ENCODE measurements at regions not wholly inside any gene's neighbourhood (a gene's known extent, or its start where the extent isn't known, plus 50 kb on each side); places are given as distances from the start of the nearest gene placed in this dataset.
A peak's percentile ranks its signal among the peaks of the same experiment; 100 is the strongest.

DNA sequence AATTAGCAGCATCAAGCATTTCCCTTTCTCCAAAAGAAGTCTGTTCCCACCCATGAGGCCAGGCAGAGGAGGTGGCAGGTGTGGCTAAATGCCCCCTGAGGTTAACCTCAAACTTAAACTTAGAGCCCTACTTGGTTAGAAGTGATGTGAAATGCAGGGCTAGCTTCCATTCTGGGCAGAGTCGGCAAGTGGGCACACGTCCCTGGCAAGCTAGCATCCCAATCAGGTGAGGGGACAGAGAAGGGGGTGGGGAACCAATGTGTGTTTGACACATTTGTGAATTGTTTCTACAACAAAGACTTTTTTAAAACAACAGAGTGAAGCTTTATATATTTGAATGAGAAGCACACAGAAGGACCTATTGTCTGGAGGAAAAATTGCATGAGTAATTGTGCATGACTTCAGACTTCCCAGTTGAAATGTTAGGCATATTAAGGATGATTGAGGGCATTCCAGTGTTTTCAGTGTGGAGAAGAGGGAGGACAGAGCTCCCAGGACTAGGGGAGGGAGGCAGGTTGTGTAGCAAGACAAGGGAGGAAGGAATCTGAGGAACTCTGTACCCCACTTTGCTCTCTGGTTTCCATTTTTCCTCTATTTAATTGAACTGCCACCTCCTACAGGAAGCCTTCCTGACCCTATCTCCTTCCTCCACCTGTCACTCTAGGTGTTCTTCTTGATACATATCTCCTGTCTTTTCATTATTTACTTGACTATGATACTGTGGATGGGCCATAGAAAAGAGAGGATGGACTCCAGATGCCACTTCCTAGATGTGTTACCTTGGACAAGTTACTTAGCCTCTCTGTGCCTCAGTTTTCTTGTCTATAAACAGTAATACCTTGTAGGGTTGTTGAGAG lies 83.3 kb upstream of the PICALM start:
- peak; percentile 39; the same call in 1 of the 2 replicates for TF ChIP-seq NFIC (IDR thresholded peaks at IDR 0.05)
- no peak for TF ChIP-seq TAF1 (IDR thresholded peaks at IDR 0.05; ENCODE audit: low read depth)
- TF ChIP-seq ZBTB7A (IDR thresholded peaks at IDR 0.05; ENCODE audit: low read depth), result no peak
- peak; percentile 74; the same call in 1 of the 2 replicates for TF ChIP-seq TEAD4 (IDR thresholded peaks at IDR 0.05)
- TF ChIP-seq, protein P1, sequence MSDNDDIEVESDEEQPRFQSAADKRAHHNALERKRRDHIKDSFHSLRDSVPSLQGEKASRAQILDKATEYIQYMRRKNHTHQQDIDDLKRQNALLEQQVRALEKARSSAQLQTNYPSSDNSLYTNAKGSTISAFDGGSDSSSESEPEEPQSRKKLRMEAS (IDR thresholded peaks at IDR 0.05), result no peak
- no peak for TF ChIP-seq TCF12 (IDR thresholded peaks at IDR 0.05; ENCODE audit: low read depth)
- TF ChIP-seq EP300 (IDR thresholded peaks at IDR 0.05; ENCODE audit: borderline replicate concordance), result peak; percentile 47

DNA sequence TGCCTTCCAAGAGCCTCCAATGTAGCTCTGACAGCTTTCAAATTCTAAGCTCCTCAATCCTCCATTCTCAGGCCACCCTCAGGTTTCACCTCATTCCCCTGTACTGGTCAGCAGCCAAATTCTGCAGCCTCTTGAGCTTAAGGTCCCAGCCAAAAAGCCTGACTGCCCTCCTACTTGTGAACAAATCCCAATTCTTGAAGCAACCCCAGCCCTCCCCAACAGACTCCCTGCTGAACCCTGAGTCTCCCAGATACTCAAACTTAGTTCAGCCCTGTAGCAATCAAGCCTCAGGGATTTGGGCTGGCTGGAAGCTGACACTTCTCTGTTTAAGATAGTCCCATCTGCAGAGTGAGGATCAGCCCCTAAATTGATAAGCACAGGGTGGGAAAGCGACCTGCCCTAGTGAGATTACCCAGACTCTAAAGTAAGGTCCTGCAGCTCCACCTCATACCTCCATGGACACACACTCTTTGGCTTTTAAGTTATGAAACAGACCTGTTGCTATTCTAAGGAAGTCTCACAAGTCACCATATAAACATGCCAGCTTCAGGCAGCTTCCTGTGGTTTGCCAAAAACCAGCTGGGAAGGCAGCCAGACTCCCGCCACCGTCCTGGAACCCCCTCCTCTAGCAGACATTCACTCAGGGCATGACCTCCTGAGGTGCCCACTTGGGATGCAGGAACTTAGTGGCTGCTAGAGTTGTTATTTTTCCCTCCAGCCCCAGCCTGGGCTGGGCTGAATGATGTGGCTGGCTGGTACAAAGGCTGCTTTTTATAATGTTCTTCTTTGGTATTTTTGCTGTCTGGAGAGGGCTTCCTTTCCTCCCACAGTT lies 82.5 kb upstream of the PICALM start:
- no peak for TF ChIP-seq TAF1 (IDR thresholded peaks at IDR 0.05; ENCODE audit: low read depth)

DNA sequence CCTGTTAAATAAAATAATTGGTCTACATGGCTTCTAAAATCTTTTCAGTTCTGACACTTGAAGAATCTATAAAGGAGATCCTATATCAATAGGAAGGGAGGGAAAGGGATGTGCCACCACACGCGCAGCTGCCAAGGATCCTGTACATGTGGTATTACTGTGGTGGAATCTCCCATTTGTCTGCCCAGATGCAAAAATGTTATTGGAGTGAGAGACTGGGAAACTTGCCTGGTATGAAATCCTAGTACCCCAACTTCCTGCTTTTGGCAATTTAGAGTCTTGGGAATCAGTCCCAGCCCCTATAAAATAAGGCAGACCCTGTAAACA lies 81.9 kb upstream of the PICALM start:
- no peak for TF ChIP-seq YY1 (IDR thresholded peaks at IDR 0.05; ENCODE audit: low read depth)
- no peak for TF ChIP-seq TCF12 (IDR thresholded peaks at IDR 0.05; ENCODE audit: low read depth)
- TF ChIP-seq, protein P2, sequence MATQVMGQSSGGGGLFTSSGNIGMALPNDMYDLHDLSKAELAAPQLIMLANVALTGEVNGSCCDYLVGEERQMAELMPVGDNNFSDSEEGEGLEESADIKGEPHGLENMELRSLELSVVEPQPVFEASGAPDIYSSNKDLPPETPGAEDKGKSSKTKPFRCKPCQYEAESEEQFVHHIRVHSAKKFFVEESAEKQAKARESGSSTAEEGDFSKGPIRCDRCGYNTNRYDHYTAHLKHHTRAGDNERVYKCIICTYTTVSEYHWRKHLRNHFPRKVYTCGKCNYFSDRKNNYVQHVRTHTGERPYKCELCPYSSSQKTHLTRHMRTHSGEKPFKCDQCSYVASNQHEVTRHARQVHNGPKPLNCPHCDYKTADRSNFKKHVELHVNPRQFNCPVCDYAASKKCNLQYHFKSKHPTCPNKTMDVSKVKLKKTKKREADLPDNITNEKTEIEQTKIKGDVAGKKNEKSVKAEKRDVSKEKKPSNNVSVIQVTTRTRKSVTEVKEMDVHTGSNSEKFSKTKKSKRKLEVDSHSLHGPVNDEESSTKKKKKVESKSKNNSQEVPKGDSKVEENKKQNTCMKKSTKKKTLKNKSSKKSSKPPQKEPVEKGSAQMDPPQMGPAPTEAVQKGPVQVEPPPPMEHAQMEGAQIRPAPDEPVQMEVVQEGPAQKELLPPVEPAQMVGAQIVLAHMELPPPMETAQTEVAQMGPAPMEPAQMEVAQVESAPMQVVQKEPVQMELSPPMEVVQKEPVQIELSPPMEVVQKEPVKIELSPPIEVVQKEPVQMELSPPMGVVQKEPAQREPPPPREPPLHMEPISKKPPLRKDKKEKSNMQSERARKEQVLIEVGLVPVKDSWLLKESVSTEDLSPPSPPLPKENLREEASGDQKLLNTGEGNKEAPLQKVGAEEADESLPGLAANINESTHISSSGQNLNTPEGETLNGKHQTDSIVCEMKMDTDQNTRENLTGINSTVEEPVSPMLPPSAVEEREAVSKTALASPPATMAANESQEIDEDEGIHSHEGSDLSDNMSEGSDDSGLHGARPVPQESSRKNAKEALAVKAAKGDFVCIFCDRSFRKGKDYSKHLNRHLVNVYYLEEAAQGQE (IDR thresholded peaks at IDR 0.05; ENCODE audit: low read depth), result no peak
- no peak for TF ChIP-seq TEAD4 (IDR thresholded peaks at IDR 0.05)
- TF ChIP-seq NFIC (IDR thresholded peaks at IDR 0.05), result no peak
- TF ChIP-seq, protein P3, sequence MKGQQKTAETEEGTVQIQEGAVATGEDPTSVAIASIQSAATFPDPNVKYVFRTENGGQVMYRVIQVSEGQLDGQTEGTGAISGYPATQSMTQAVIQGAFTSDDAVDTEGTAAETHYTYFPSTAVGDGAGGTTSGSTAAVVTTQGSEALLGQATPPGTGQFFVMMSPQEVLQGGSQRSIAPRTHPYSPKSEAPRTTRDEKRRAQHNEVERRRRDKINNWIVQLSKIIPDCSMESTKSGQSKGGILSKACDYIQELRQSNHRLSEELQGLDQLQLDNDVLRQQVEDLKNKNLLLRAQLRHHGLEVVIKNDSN (IDR thresholded peaks at IDR 0.05), result no peak
- TF ChIP-seq ZBTB7A (IDR thresholded peaks at IDR 0.05; ENCODE audit: low read depth), result no peak
- no peak for TF ChIP-seq EP300 (IDR thresholded peaks at IDR 0.05; ENCODE audit: borderline replicate concordance)
- TF ChIP-seq FOXM1 (IDR thresholded peaks at IDR 0.05; ENCODE audit: borderline replicate concordance, low read depth), result no peak

DNA sequence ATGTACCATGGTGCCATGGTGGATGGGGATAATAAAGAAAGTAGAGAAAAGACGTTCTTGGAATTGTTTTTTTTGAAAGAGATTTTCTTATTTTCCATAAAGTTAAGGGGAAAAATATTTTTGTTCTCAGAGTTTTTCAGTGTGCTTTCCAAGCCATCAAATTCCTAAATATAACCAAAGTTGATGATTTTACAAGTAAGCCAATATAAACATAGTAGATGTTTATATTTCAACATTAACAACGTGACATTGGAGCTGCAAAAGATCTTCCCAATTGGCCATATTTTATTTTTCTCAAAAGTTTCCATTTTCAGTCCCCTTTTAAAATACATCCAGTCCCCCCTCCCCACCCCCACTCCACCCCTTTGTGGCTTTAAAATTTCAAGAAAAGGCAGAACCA lies 80.9 kb upstream of the PICALM start:
- TF ChIP-seq TAF1 (IDR thresholded peaks at IDR 0.05; ENCODE audit: low read depth) (no peak), EP300 (IDR thresholded peaks at IDR 0.05; ENCODE audit: borderline replicate concordance) (no peak), EGR1 (IDR thresholded peaks at IDR 0.05) (no peak), RAD21 (IDR thresholded peaks at IDR 0.05; ENCODE audit: low read depth) (no peak), ZBTB7A (IDR thresholded peaks at IDR 0.05; ENCODE audit: low read depth) (no peak), NFIC (IDR thresholded peaks at IDR 0.05) (no peak), CEBPB (IDR thresholded peaks at IDR 0.05) (no peak), TEAD4 (IDR thresholded peaks at IDR 0.05) (no peak), FOXM1 (IDR thresholded peaks at IDR 0.05; ENCODE audit: borderline replicate concordance, low read depth) (no peak), CREB1 (IDR thresholded peaks at IDR 0.05; ENCODE audit: low read depth) (no peak), YY1 (IDR thresholded peaks at IDR 0.05; ENCODE audit: low read depth) (no peak)
- TF ChIP-seq, protein P1 (IDR thresholded peaks at IDR 0.05), result no peak
- TF ChIP-seq, protein P3 (IDR thresholded peaks at IDR 0.05), result no peak
- TF ChIP-seq, protein P2 (IDR thresholded peaks at IDR 0.05; ENCODE audit: low read depth), result no peak

DNA sequence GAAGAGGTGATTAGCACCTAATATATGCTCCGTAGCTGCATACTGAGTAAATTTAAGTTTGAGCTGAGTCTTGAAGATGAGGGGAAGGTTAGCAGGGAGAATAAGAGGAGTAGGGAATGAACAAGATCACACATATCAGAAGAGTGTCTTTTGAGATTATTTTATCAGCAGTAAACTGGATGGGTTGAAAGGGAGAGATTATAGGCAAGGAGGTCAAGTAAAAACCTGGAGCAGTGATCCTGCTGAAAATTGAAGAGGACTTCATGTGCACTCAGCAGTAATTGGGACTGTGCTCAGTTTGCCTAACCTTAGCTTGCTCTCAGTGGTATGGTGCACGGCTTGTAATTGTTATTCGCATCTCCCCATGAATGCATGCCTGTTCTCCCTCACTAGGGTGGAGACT lies 79.5 kb upstream of the PICALM start:
- TF ChIP-seq, protein P3 (IDR thresholded peaks at IDR 0.05), result no peak
- TF ChIP-seq, protein P2 (IDR thresholded peaks at IDR 0.05; ENCODE audit: low read depth), result no peak
- TF ChIP-seq TEAD4 (IDR thresholded peaks at IDR 0.05), result no peak
- TF ChIP-seq, protein P1 (IDR thresholded peaks at IDR 0.05), result no peak
- no peak for TF ChIP-seq TCF12 (IDR thresholded peaks at IDR 0.05; ENCODE audit: low read depth)
- TF ChIP-seq RAD21 (IDR thresholded peaks at IDR 0.05; ENCODE audit: low read depth), result no peak
- TF ChIP-seq TAF1 (IDR thresholded peaks at IDR 0.05; ENCODE audit: low read depth), result no peak
- TF ChIP-seq YY1 (IDR thresholded peaks at IDR 0.05; ENCODE audit: low read depth), result no peak
- no peak for TF ChIP-seq CEBPB (IDR thresholded peaks at IDR 0.05)
- TF ChIP-seq EGR1 (IDR thresholded peaks at IDR 0.05), result no peak
- TF ChIP-seq FOXM1 (IDR thresholded peaks at IDR 0.05; ENCODE audit: borderline replicate concordance, low read depth), result no peak
- no peak for TF ChIP-seq CREB1 (IDR thresholded peaks at IDR 0.05; ENCODE audit: low read depth)
- TF ChIP-seq NFIC (IDR thresholded peaks at IDR 0.05), result no peak
- no peak for TF ChIP-seq ZBTB7A (IDR thresholded peaks at IDR 0.05; ENCODE audit: low read depth)
- no peak for TF ChIP-seq EP300 (IDR thresholded peaks at IDR 0.05; ENCODE audit: borderline replicate concordance)

Data from Ishikawa (cell line).